IPS DF 6.9 (cell line): ENCODE measurements at regions not wholly inside any gene's neighbourhood (a gene's known extent, or its start where the extent isn't known, plus 50 kb on each side); places are given as distances from the start of the nearest gene placed in this dataset.

Experiments
- DNase-seq: peaks from one replicate; pipeline ENCODE4 v3.0.0-alpha.2; 2013; ENCODE audit warnings: low read depth, low spot score
- H3K27ac ChIP-seq: one replicate; pipeline ENCODE4 v1.5.1; 2013; ENCODE audit warnings: low read length, control low read depth
- H3K27me3 ChIP-seq: 2 replicates; pipeline ENCODE4 v1.6.1; 2013; ENCODE audit warnings: mild to moderate bottlenecking, low read length; ENCODE audit not compliant: control insufficient read depth, insufficient read depth
- H3K36me3 ChIP-seq: 2 replicates; pipeline ENCODE4 v1.6.1; 2013; ENCODE audit warnings: low read length; ENCODE audit not compliant: control insufficient read depth, insufficient read depth
- H3K4me1 ChIP-seq: 2 replicates; pipeline ENCODE4 v1.6.1; 2013; ENCODE audit warnings: low read length; ENCODE audit not compliant: control insufficient read depth, insufficient read depth
- H3K4me3 ChIP-seq: 2 replicates; pipeline ENCODE4 v1.5.1; 2013; ENCODE audit warnings: mild to moderate bottlenecking, low read length
- H3K9me3 ChIP-seq: 2 replicates; pipeline ENCODE4 v1.6.1; 2013; ENCODE audit warnings: low read length, inconsistent platforms; ENCODE audit not compliant: control insufficient read depth, insufficient read depth
- WGBS: extraction: QIAGEN DNeasy Blood & Tissue Kit; methylation state at CpG from one replicate; pipeline ENCODE4 v1.1.7; 2013; ENCODE audit warnings: mixed read lengths, missing lambda C conversion rate; ENCODE audit not compliant: insufficient read length, insufficient coverage; 5-methylcytosine and 5-hydroxymethylcytosine counted together

- Histone ChIP-seq H3K36me3 (no peaks in the 10 kb centered on the region), H3K9me3 (no peaks in the 10 kb centered on the region), H3K27me3 (no peaks in the 10 kb centered on the region), H3K27ac (no peak overlapping the region), H3K4me3 (no peak overlapping the region), H3K4me1 (no peaks in the 10 kb centered on the region)
- no CpG with 5 or more reads among the region's 3 CpGs for WGBS
- no peak for DNase-seq
Observed at GRCh38 chr11:16441461-16441860, 85.1 kb upstream of the SOX6 start.

GRCh38 chr11:16440136-16440535 is 83.8 kb upstream of the SOX6 start:
- Histone ChIP-seq H3K4me3 (no peak overlapping the region), H3K27ac (no peak overlapping the region), H3K27me3 (no peaks in the 10 kb centered on the region), H3K4me1 (no peaks in the 10 kb centered on the region), H3K36me3 (no peaks in the 10 kb centered on the region), H3K9me3 (no peaks in the 10 kb centered on the region)
- no peak for DNase-seq
- WGBS: no CpG with 5 or more reads among the region's 5 CpGs

GRCh38 chr11:16434036-16434435 is 77.7 kb upstream of the SOX6 start:
- no peak overlapping the region for H3K4me3 ChIP-seq
- H3K4me1 ChIP-seq: no peaks in the 10 kb centered on the region
- no CpG with 5 or more reads among the region's 2 CpGs for WGBS
- H3K27ac ChIP-seq: no peak overlapping the region
- H3K36me3 ChIP-seq: no peaks in the 10 kb centered on the region
- DNase-seq: no peak
- no peaks in the 10 kb centered on the region for H3K9me3 ChIP-seq
- no peaks in the 10 kb centered on the region for H3K27me3 ChIP-seq

- Histone ChIP-seq H3K4me1 (no peaks in the 10 kb centered on the region), H3K27me3 (no peaks in the 10 kb centered on the region), H3K9me3 (no peaks in the 10 kb centered on the region), H3K36me3 (no peaks in the 10 kb centered on the region), H3K27ac (no peak overlapping the region), H3K4me3 (no peak overlapping the region)
- no peak for DNase-seq
- no CpG with 5 or more reads among the region's 1 CpG for WGBS
Observed at GRCh38 chr11:16430674-16431073, 74.3 kb upstream of the SOX6 start.

GRCh38 chr11:16421826-16422225 is 65.5 kb upstream of the SOX6 start:
- Histone ChIP-seq H3K4me1 (no peaks in the 10 kb centered on the region), H3K27me3 (no peaks in the 10 kb centered on the region), H3K9me3 (no peaks in the 10 kb centered on the region), H3K36me3 (no peaks in the 10 kb centered on the region), H3K4me3 (no peak overlapping the region), H3K27ac (no peak overlapping the region)
- no CpG with 5 or more reads among the region's 2 CpGs for WGBS
- DNase-seq: no peak

- WGBS: no CpG with 5 or more reads among the region's 5 CpGs
Observed at GRCh38 chr11:16418428-16419097, 62.2 kb upstream of the SOX6 start.

GRCh38 chr11:16412525-16413172 is 56.3 kb upstream of the SOX6 start:
- WGBS: no CpG with 5 or more reads among the region's 1 CpG
- DNase-seq: no peak
- peaks cover 2% of the 10 kb centered on the region; the same call in 1 of the 2 replicates for H3K27me3 ChIP-seq

More at GRCh38 chr11:16418428-16419097, 62.2 kb upstream of the SOX6 start:
- no peak overlapping the region for H3K27ac ChIP-seq
- H3K27me3 ChIP-seq: no peaks in the 10 kb centered on the region
- H3K36me3 ChIP-seq: no peaks in the 10 kb centered on the region
- H3K9me3 ChIP-seq: no peaks in the 10 kb centered on the region
- no peak overlapping the region for H3K4me3 ChIP-seq
- H3K4me1 ChIP-seq: no peaks in the 10 kb centered on the region
- DNase-seq: no peak

GRCh38 chr11:16410479-16410878 is 54.1 kb upstream of the SOX6 start:
- no peaks in the 10 kb centered on the region for H3K4me1 ChIP-seq
- H3K36me3 ChIP-seq: no peaks in the 10 kb centered on the region
- no peak overlapping the region for H3K4me3 ChIP-seq
- H3K27me3 ChIP-seq: peaks cover 18% of the 10 kb centered on the region
- no CpG with 5 or more reads among the region's 5 CpGs for WGBS
- DNase-seq: no peak
- H3K9me3 ChIP-seq: no peaks in the 10 kb centered on the region
- no peak overlapping the region for H3K27ac ChIP-seq

More at GRCh38 chr11:16412525-16413172, 56.3 kb upstream of the SOX6 start:
- Histone ChIP-seq H3K27ac (no peak overlapping the region), H3K36me3 (no peaks in the 10 kb centered on the region), H3K4me1 (no peaks in the 10 kb centered on the region), H3K9me3 (no peaks in the 10 kb centered on the region), H3K4me3 (no peak overlapping the region)

- WGBS: no CpG with 5 or more reads among the region's 1 CpG
- no peak overlapping the region for H3K27ac ChIP-seq
Observed at GRCh38 chr11:16408619-16409018, 52.3 kb upstream of the SOX6 start.

GRCh38 chr11:16406226-16406625 is 49.9 kb upstream of the SOX6 start:
- H3K9me3 ChIP-seq: no peaks in the 10 kb centered on the region
- no peaks in the 10 kb centered on the region for H3K36me3 ChIP-seq
- no peak for DNase-seq
- H3K4me3 ChIP-seq: no peak overlapping the region
- no CpG with 5 or more reads among the region's 1 CpG for WGBS
- H3K27ac ChIP-seq: no peak overlapping the region
- H3K27me3 ChIP-seq: peaks cover 33% of the 10 kb centered on the region
- H3K4me1 ChIP-seq: no peaks in the 10 kb centered on the region

More at GRCh38 chr11:16408619-16409018, 52.3 kb upstream of the SOX6 start:
- H3K4me3 ChIP-seq: no peak overlapping the region
- no peak for DNase-seq
- H3K9me3 ChIP-seq: no peaks in the 10 kb centered on the region
- peaks cover 26% of the 10 kb centered on the region for H3K27me3 ChIP-seq
- no peaks in the 10 kb centered on the region for H3K4me1 ChIP-seq
- H3K36me3 ChIP-seq: no peaks in the 10 kb centered on the region
